GM12891 (cell line): ENCODE measurements at regions not wholly inside any gene's neighbourhood (a gene's known extent, or its start where the extent isn't known, plus 50 kb on each side); places are given as distances from the start of the nearest gene placed in this dataset.
"Not testable (repeated sequence)": the region's sequence is repeated elsewhere in the genome, so short reads cannot be mapped to it uniquely, and the experiment has no call there.

Source experiments
- DNase-seq: peaks from one replicate; pipeline ENCODE4 v3.0.0; 2011; ENCODE audit warnings: low spot score; ENCODE audit not compliant: insufficient read length
- FAIRE-seq: peaks from 2 replicates; lab custom pipeline; 2011; peaks lifted over from hg19 to GRCh38; lab: Jason Lieb, UNC
- PAX5 ChIP-seq: IDR thresholded peaks from 2 replicates; pipeline ENCODE4 v1.6.1; 2011; ENCODE audit warnings: low read length, moderate library complexity, mild to moderate bottlenecking; ENCODE audit not compliant: insufficient read depth, severe bottlenecking
- POLR2A ChIP-seq: IDR thresholded peaks from 2 replicates; pipeline ENCODE4 v1.6.1; 2011; ENCODE audit warnings: low read depth, low read length, control low read depth
- POLR2AphosphoS5 ChIP-seq: IDR thresholded peaks from 2 replicates; pipeline ENCODE4 v1.6.1; 2011; ENCODE audit warnings: low read depth, low read length, control low read depth
- POU2F2 ChIP-seq: IDR thresholded peaks from 2 replicates; pipeline ENCODE4 v1.6.1; 2011; ENCODE audit warnings: low read depth, mild to moderate bottlenecking, control low read depth, low read length, moderate library complexity
- SPI1 ChIP-seq: IDR thresholded peaks from 2 replicates; pipeline ENCODE4 v1.6.1; 2011; ENCODE audit warnings: low read depth, low read length, control low read depth
- TAF1 ChIP-seq: IDR thresholded peaks from 2 replicates; pipeline ENCODE4 v1.6.1; 2011; ENCODE audit warnings: low read depth, low read length, control low read depth

GRCh38 chr6:156598071-156598854 lies 178.9 kb upstream of the ARID1B start:
- no peak for FAIRE-seq
- no peak for DNase-seq
- TF ChIP-seq SPI1 (no peak), PAX5 (no peak), POLR2AphosphoS5 (no peak)

- DNase-seq (no peak), FAIRE-seq (no peak)
- TF ChIP-seq TAF1 (no peak), POU2F2 (no peak), POLR2A (no peak), POLR2AphosphoS5 (no peak), SPI1 (no peak), PAX5 (no peak)
These were observed 180.1 kb upstream of the ARID1B start for GRCh38 chr6:156597095-156597494.

GRCh38 chr6:156595476-156595875 lies 181.7 kb upstream of the ARID1B start:
- TF ChIP-seq POLR2A (no peak), POLR2AphosphoS5 (no peak), SPI1 (no peak), TAF1 (no peak), POU2F2 (no peak), PAX5 (no peak)
- DNase-seq (no peak), FAIRE-seq (no peak)

GRCh38 chr6:156593893-156594292 lies 183.3 kb upstream of the ARID1B start:
- peak; percentile 33 for FAIRE-seq
- DNase-seq: no peak
- TF ChIP-seq POLR2AphosphoS5 (no peak), SPI1 (peak; percentile 54)

GRCh38 chr6:156593127-156593526 lies 184.1 kb upstream of the ARID1B start:
- TF ChIP-seq POU2F2 (no peak), POLR2AphosphoS5 (no peak), TAF1 (no peak), SPI1 (no peak), POLR2A (no peak), PAX5 (no peak)
- DNase-seq (no peak), FAIRE-seq (no peak)

GRCh38 chr6:156590482-156590881 lies 186.7 kb upstream of the ARID1B start:
- FAIRE-seq: no peak

GRCh38 chr6:156589281-156589680 lies 187.9 kb upstream of the ARID1B start:
- no peak for TF ChIP-seq POU2F2
- DNase-seq (no peak), FAIRE-seq (no peak)

More at GRCh38 chr6:156590482-156590881, 186.7 kb upstream of the ARID1B start:
- TF ChIP-seq TAF1: no peak
- no peak for TF ChIP-seq POU2F2
- TF ChIP-seq PAX5: no peak
- TF ChIP-seq POLR2AphosphoS5: no peak
- TF ChIP-seq SPI1: no peak
- TF ChIP-seq POLR2A: no peak
- DNase-seq: no peak

GRCh38 chr6:156587751-156588301 lies 189.4 kb upstream of the ARID1B start:
- DNase-seq (no peak), FAIRE-seq (no peak)
- no peak for TF ChIP-seq POLR2A
- no peak for TF ChIP-seq PAX5
- no peak for TF ChIP-seq SPI1
- no peak for TF ChIP-seq POU2F2
- no peak for TF ChIP-seq POLR2AphosphoS5
- TF ChIP-seq TAF1: no peak

GRCh38 chr6:156587071-156587470 lies 190.1 kb upstream of the ARID1B start:
- DNase-seq (no peak), FAIRE-seq (no peak)
- TF ChIP-seq TAF1 (no peak), POLR2AphosphoS5 (no peak), SPI1 (no peak), PAX5 (no peak), POU2F2 (no peak), POLR2A (no peak)

GRCh38 chr6:156585859-156586258 lies 191.3 kb upstream of the ARID1B start:
- no peak for FAIRE-seq
- DNase-seq: no peak
- TF ChIP-seq POLR2AphosphoS5: no peak
- no peak for TF ChIP-seq POU2F2

GRCh38 chr6:156584121-156584520 lies 193.1 kb upstream of the ARID1B start:
- not testable (repeated sequence) for DNase-seq, FAIRE-seq
